H1 (cell line): ENCODE measurements at regions not wholly inside any gene's neighbourhood (a gene's known extent, or its start where the extent isn't known, plus 50 kb on each side); places are given as distances from the start of the nearest gene placed in this dataset.

Experiments used
- CTCF ChIA-PET: fragments of 300-600 bp; sonication (Branson Sonifier 250); formaldehyde crosslinking; loops from one replicate; lab custom pipeline; 2021; ENCODE audit not compliant: partially characterized antibody; lab: Charles Lee
- POLR2A ChIA-PET: fragments of 300-600 bp; sonication (Branson Sonifier 250); formaldehyde crosslinking; loops from one replicate; lab custom pipeline; 2021; ENCODE audit warnings: inconsistent platforms; ENCODE audit not compliant: partially characterized antibody; lab: Charles Lee
- DNase-seq, 2 experiments: peaks; one replicate each; pipeline versions ENCODE4 v3.0.0 to v3.0.0-alpha.2; 2010 to 2022; ENCODE audit warnings: low spot score in 2 of 2, low read depth in 1 of 2, mixed read lengths in 1 of 2
- FAIRE-seq: peaks from 2 replicates; lab custom pipeline; 2011; peaks lifted over from hg19 to GRCh38; lab: Jason Lieb, UNC
- H2AFZ ChIP-seq: 2 replicates; pipeline ENCODE4 v1.8.1; 2012; ENCODE audit warnings: low read length, inconsistent platforms
- H2AK5ac ChIP-seq: 2 replicates; pipeline ENCODE4 v1.6.1; 2013; ENCODE audit warnings: low read depth, low read length
- H2BK120ac ChIP-seq: replicated peaks from 2 replicates; pipeline ENCODE3; 2013; ENCODE audit warnings: low read depth, low read length, inconsistent platforms
- H2BK12ac ChIP-seq: 2 replicates; pipeline ENCODE4 v1.6.1; 2013; ENCODE audit warnings: low read depth, low read length
- H2BK15ac ChIP-seq: 2 replicates; pipeline ENCODE4 v1.6.1; 2013; ENCODE audit warnings: low read length
- H2BK20ac ChIP-seq: 2 replicates; pipeline ENCODE4 v1.6.1; 2013; ENCODE audit warnings: low read length
- H2BK5ac ChIP-seq: 2 replicates; pipeline ENCODE4 v1.6.1; 2013; ENCODE audit warnings: low read depth, low read length
- H3K14ac ChIP-seq: 2 replicates; pipeline ENCODE4 v1.6.1; 2013; ENCODE audit warnings: inconsistent platforms; ENCODE audit not compliant: insufficient read length
- H3K18ac ChIP-seq: 2 replicates; pipeline ENCODE4 v1.6.1; 2013; ENCODE audit warnings: low read length; ENCODE audit errors: extremely low read depth
- H3K23ac ChIP-seq: 2 replicates; pipeline ENCODE4 v1.6.1; 2013; ENCODE audit warnings: inconsistent platforms; ENCODE audit not compliant: insufficient read length
- H3K23me2 ChIP-seq: 2 replicates; pipeline ENCODE4 v1.6.1; 2013; ENCODE audit warnings: low read depth, low read length
- H3K27ac ChIP-seq: 2 replicates; pipeline ENCODE4 v1.6.1; 2011; ENCODE audit warnings: low read depth, low read length, inconsistent platforms
- H3K27me3 ChIP-seq, 4 experiments: replicated peaks in 1 of 4; 1 replicate in 1 of 4; 2 replicates in 3 of 4; pipeline versions ENCODE4 v1.6.1 to v1.8.1; 2011 to 2013; ENCODE audit warnings: low read length in 3 of 4, mild to moderate bottlenecking in 3 of 4, inconsistent platforms in 2 of 4, mixed read lengths in 2 of 4, moderate library complexity in 1 of 4; ENCODE audit not compliant: control insufficient read depth in 3 of 4, insufficient read depth in 3 of 4; ENCODE audit errors: extremely low read depth in 1 of 4
- H3K36me3 ChIP-seq, 4 experiments: 2 replicates each; pipeline versions ENCODE4 v1.6.1 to v1.8.1; 2011 to 2013; ENCODE audit warnings: mild to moderate bottlenecking in 4 of 4, low read length in 3 of 4, moderate library complexity in 2 of 4, control low read depth in 1 of 4, inconsistent platforms in 1 of 4; ENCODE audit not compliant: insufficient read depth in 4 of 4, control insufficient read depth in 2 of 4
- H3K4ac ChIP-seq: replicated peaks from 2 replicates; pipeline ENCODE3; 2013; ENCODE audit warnings: low read length, low read depth, mixed read lengths, inconsistent platforms; ENCODE audit not compliant: insufficient read length
- H3K4me1 ChIP-seq, 4 experiments: replicated peaks in 1 of 4; 1 replicate in 1 of 4; 2 replicates in 3 of 4; pipeline versions ENCODE4 v1.6.1 to v1.8.1; 2011 to 2013; ENCODE audit warnings: low read length in 3 of 4, inconsistent platforms in 2 of 4, mixed read lengths in 1 of 4; ENCODE audit not compliant: insufficient read depth in 4 of 4, control insufficient read depth in 3 of 4
- H3K4me2 ChIP-seq, 2 experiments: 2 replicates each; pipeline versions ENCODE4 v1.6.1 to v1.8.1; 2011 to 2013; ENCODE audit warnings: low read depth in 2 of 2, low read length in 2 of 2, control low read depth in 1 of 2, inconsistent platforms in 1 of 2, mild to moderate bottlenecking in 1 of 2; ENCODE audit not compliant: insufficient read depth in 1 of 2
- H3K4me3 ChIP-seq, 4 experiments: fragments of 200-600, 300-600 bp in 1 of 4; sonication (generic), shearing (Covaris generic), sonication (Bioruptor Twin) in 1 of 4; 2 replicates each; pipeline versions ENCODE4 v1.5.1 to v1.8.1; 2011 to 2016; ENCODE audit warnings: low read length in 4 of 4, low read depth in 3 of 4, control low read depth in 2 of 4, inconsistent platforms in 2 of 4, mild to moderate bottlenecking in 2 of 4, mixed read lengths in 1 of 4, moderate library complexity in 1 of 4; ENCODE audit not compliant: insufficient read depth in 2 of 4; ENCODE audit errors: extremely low read depth in 1 of 4
- H3K56ac ChIP-seq: replicated peaks from 2 replicates; pipeline ENCODE3; 2013; ENCODE audit warnings: low read depth, mild to moderate bottlenecking, mixed read lengths, low read length, inconsistent platforms; ENCODE audit not compliant: insufficient read length
- H3K79me1 ChIP-seq: 2 replicates; pipeline ENCODE4 v1.6.1; 2013; ENCODE audit warnings: low read depth, low read length, control low read depth
- H3K79me2 ChIP-seq, 2 experiments: 2 replicates each; pipeline versions ENCODE4 v1.6.1 to v1.8.1; 2012 to 2013; ENCODE audit warnings: low read length in 2 of 2, mild to moderate bottlenecking in 2 of 2, inconsistent platforms in 1 of 2; ENCODE audit not compliant: insufficient read depth in 2 of 2, control insufficient read depth in 1 of 2
- H3K9ac ChIP-seq, 4 experiments: replicated peaks in 1 of 4; 1 replicate in 1 of 4; 2 replicates in 3 of 4; pipeline versions ENCODE4 v1.6.1 to v1.8.1; 2011 to 2013; ENCODE audit warnings: low read depth in 3 of 4, low read length in 3 of 4, control low read depth in 2 of 4, mild to moderate bottlenecking in 2 of 4, moderate library complexity in 2 of 4, inconsistent platforms in 1 of 4; ENCODE audit errors: extremely low read depth in 1 of 4
- H3K9me3 ChIP-seq, 2 experiments: 2 replicates each; pipeline versions ENCODE4 v1.6.1 to v1.8.1; 2012 to 2013; ENCODE audit warnings: mild to moderate bottlenecking in 2 of 2, moderate library complexity in 2 of 2, control low read depth in 1 of 2, inconsistent platforms in 1 of 2, low read depth in 1 of 2, low read length in 1 of 2, mixed read lengths in 1 of 2; ENCODE audit not compliant: insufficient read depth in 2 of 2
- H4K20me1 ChIP-seq, 2 experiments: replicated peaks in 1 of 2; 2 replicates each; pipeline versions ENCODE3 to v1.8.1; 2011 to 2013; ENCODE audit warnings: inconsistent platforms in 2 of 2, low read length in 2 of 2, mild to moderate bottlenecking in 1 of 2; ENCODE audit not compliant: insufficient read depth in 2 of 2, control insufficient read depth in 1 of 2
- H4K5ac ChIP-seq: 2 replicates; pipeline ENCODE4 v1.6.1; 2013; ENCODE audit warnings: low read length, low read depth, mixed read lengths, inconsistent platforms; ENCODE audit not compliant: insufficient read length
- H4K8ac ChIP-seq: 2 replicates; pipeline ENCODE4 v1.8.0; 2013; ENCODE audit warnings: mild to moderate bottlenecking, moderate library complexity, low read length, inconsistent platforms; ENCODE audit not compliant: insufficient read depth; ENCODE audit errors: extremely low read depth
- H4K91ac ChIP-seq: replicated peaks from 2 replicates; pipeline ENCODE3; 2013; ENCODE audit warnings: low read length, mixed read lengths, inconsistent platforms; ENCODE audit not compliant: insufficient read length
- KDM5A ChIP-seq: fragments of 200-600 bp; IDR thresholded peaks from 2 replicates; pipeline ENCODE4 v1.7.1; 2012; ENCODE audit warnings: mild to moderate bottlenecking, low read length, inconsistent platforms, mixed read lengths
- NRF1 ChIP-seq: IDR thresholded peaks from 2 replicates; pipeline ENCODE4 v1.6.1; 2011; ENCODE audit warnings: mild to moderate bottlenecking, low read depth, low read length, improper control_type of control experiment
- RAD21 ChIP-seq, 2 experiments: IDR thresholded peaks in 1 of 2; conservative IDR thresholded peaks in 1 of 2; 2 replicates each; pipeline ENCODE4 v1.6.1; 2011; ENCODE audit warnings: low read depth in 2 of 2, low read length in 2 of 2, improper control_type of control experiment in 1 of 2, inconsistent platforms in 1 of 2, mild to moderate bottlenecking in 1 of 2, moderate library complexity in 1 of 2
- YY1 ChIP-seq: IDR thresholded peaks from 2 replicates; pipeline ENCODE4 v1.6.1; 2011; ENCODE audit warnings: low read depth, mild to moderate bottlenecking, low read length
- WGBS, 2 experiments: shearing (Covaris generic) in 1 of 2; methylation state at CpG; one replicate each; pipeline versions ENCODE4 v1.1.6 to v1.1.7; 2013 to 2015; ENCODE audit warnings: low lambda C conversion rate in 2 of 2, mixed read lengths in 2 of 2, inconsistent platforms in 1 of 2, low coverage in 1 of 2, missing lambda C conversion rate in 1 of 2; ENCODE audit not compliant: insufficient replicate concordance in 2 of 2, insufficient coverage in 1 of 2, insufficient read length in 1 of 2; ENCODE audit errors: extremely low coverage in 1 of 2, missing lambda C conversion rate in 1 of 2; 5-methylcytosine and 5-hydroxymethylcytosine counted together

GRCh38 chr1:234992065-234992464, 136.6 kb downstream of the TOMM20 start:
- Histone ChIP-seq H3K14ac (no peak overlapping the region), H3K56ac (no peak overlapping the region), H2BK120ac (no peak overlapping the region), H3K4ac (no peak overlapping the region), H4K20me1 (no peaks in the 10 kb centered on the region), H4K8ac (no peak overlapping the region), H3K36me3 (no peaks in the 10 kb centered on the region), H4K5ac (no peak overlapping the region), H3K4me1 (peaks cover 2 to 6% (median 6%) of the 10 kb centered on the region in 4 experiments; a peak in 6 of 7 replicates), H2AFZ (no peak overlapping the region), H3K79me1 (no peaks in the 10 kb centered on the region), H3K18ac (no peak overlapping the region), H3K9me3 (no peaks in the 10 kb centered on the region), H3K4me3 (no peak overlapping the region), H2BK12ac (no peak overlapping the region), H3K4me2 (no peak overlapping the region), H3K9ac (no peak overlapping the region), H4K91ac (no peak overlapping the region), H3K23me2 (0 out of 2 replicates have a peak, but pooled peaks cover 2% of the 10 kb centered on the region), H3K79me2 (no peaks in the 10 kb centered on the region), H3K23ac (no peak overlapping the region), H3K27ac (no peak overlapping the region), H2BK20ac (no peak overlapping the region), H2BK15ac (no peak overlapping the region), H3K27me3 (no peaks in the 10 kb centered on the region), H2BK5ac (no peak overlapping the region), H2AK5ac (no peak overlapping the region)
- CTCF ChIA-PET: no interaction called here
- TF ChIP-seq KDM5A (no peak), YY1 (no peak), NRF1 (no peak), RAD21 (IDR thresholded peaks at IDR 0.05 in 1 of 2, conservative IDR thresholded peaks at IDR 0.05 in 1 of 2; ENCODE audit: low read depth in 2 of 2, low read length in 2 of 2) (no peak)
- DNase-seq (no peak), FAIRE-seq (no peak)
- WGBS, 2 experiments: 97% methylated on average over 3 of the region's 3 CpGs; no CpG with 5 or more reads in 1 of the 2 experiments
- POLR2A ChIA-PET: no interaction called here
